Astrocyte of the cerebellum (primary cell): ENCODE measurements at regions not wholly inside any gene's neighbourhood (a gene's known extent, or its start where the extent isn't known, plus 50 kb on each side); places are given as distances from the start of the nearest gene placed in this dataset.

Experiments used
- DNase-seq: peaks from one replicate; pipeline ENCODE4 v3.0.0-alpha.2; 2011; ENCODE audit warnings: low read depth
- H3K4me3 ChIP-seq: 2 replicates; pipeline ENCODE4 v1.5.1; 2011; ENCODE audit warnings: mild to moderate bottlenecking, low read depth, low read length, moderate library complexity
- CTCF ChIP-seq: IDR thresholded peaks from 2 replicates; pipeline ENCODE4 v1.5.1; 2012; ENCODE audit warnings: low read length, low read depth, moderate library complexity, mild to moderate bottlenecking; ENCODE audit errors: missing control alignments
- in situ Hi-C: cut with HindIII; loops from 2 replicates; pipeline ENCODE4 v1.10.0; 2017; ENCODE audit warnings: low sequenced_read_pairs

GRCh38 chr21:20802631-20803260 lies 195.5 kb upstream of the NCAM2 start:
- no peak for TF ChIP-seq CTCF
- in situ Hi-C loops, result no loop called here
- H3K4me3 ChIP-seq, result no peak overlapping the region
- no peak for DNase-seq

- no peak for DNase-seq
- H3K4me3 ChIP-seq, result no peak overlapping the region
- in situ Hi-C loops, result no loop called here
Observed at GRCh38 chr21:20811702-20812101, 186.5 kb upstream of the NCAM2 start.

GRCh38 chr21:20814090-20814489 lies 184.1 kb upstream of the NCAM2 start:
- no peak overlapping the region for H3K4me3 ChIP-seq
- no peak for TF ChIP-seq CTCF
- in situ Hi-C loops, result no loop called here
- no peak for DNase-seq

More at GRCh38 chr21:20811702-20812101, 186.5 kb upstream of the NCAM2 start:
- TF ChIP-seq CTCF, result no peak

GRCh38 chr21:20822666-20823065 lies 175.5 kb upstream of the NCAM2 start:
- in situ Hi-C loops, result no loop called here
- DNase-seq, result no peak
- H3K4me3 ChIP-seq, result no peak overlapping the region
- no peak for TF ChIP-seq CTCF

- no peak for TF ChIP-seq CTCF
- no peak for DNase-seq
- in situ Hi-C loops, result no loop called here
- no peak overlapping the region for H3K4me3 ChIP-seq
Observed at GRCh38 chr21:20852866-20853265, 145.3 kb upstream of the NCAM2 start.

- TF ChIP-seq CTCF, result no peak
- no peak overlapping the region for H3K4me3 ChIP-seq
- in situ Hi-C loops, result no loop called here
- DNase-seq, result no peak
Observed at GRCh38 chr21:20856926-20857325, 141.3 kb upstream of the NCAM2 start.
